Endothelial cell of umbilical vein (primary cell): ENCODE measurements at regions not wholly inside any gene's neighbourhood (a gene's known extent, or its start where the extent isn't known, plus 50 kb on each side); places are given as distances from the start of the nearest gene placed in this dataset.

Experiments
- BruUV-seq: library from RNA; stranded (reverse); fragments of 400-500 nt; replicated peaks from 2 replicates; lab custom pipeline; 2021; lab: Mats Ljungman, UMichigan
- CTCF ChIA-PET: fragments of 300-600, 350-600 bp; sonication (Branson Sonifier 250); formaldehyde crosslinking; loops from one replicate; lab custom pipeline; 2021; ENCODE audit warnings: antibody characterized with exemption, inconsistent platforms; lab: Charles Lee
- POLR2A ChIA-PET: fragments of 300-600, 350-600 bp; sonication (Branson Sonifier 250); formaldehyde crosslinking; loops from one replicate; lab custom pipeline; 2021; ENCODE audit warnings: antibody characterized with exemption, inconsistent platforms; lab: Charles Lee
- DNase-seq: peaks from one replicate; pipeline ENCODE4 v3.0.0-alpha.2; 2011; ENCODE audit warnings: low read depth, low spot score
- FAIRE-seq: peaks from 2 replicates; lab custom pipeline; 2011; peaks lifted over from hg19 to GRCh38; lab: Jason Lieb, UNC
- H2AFZ ChIP-seq: 2 replicates; pipeline ENCODE4 v1.6.0; 2012; ENCODE audit warnings: low read depth, low read length, control low read depth, inconsistent platforms
- H3K27ac ChIP-seq: 2 replicates; pipeline ENCODE4 v1.5.1; 2011; ENCODE audit warnings: low read depth, mild to moderate bottlenecking, control low read depth, low read length, moderate library complexity; ENCODE audit not compliant: insufficient read depth
- H3K27me3 ChIP-seq, 2 experiments: 2 replicates each; pipeline versions ENCODE4 v1.6.0 to v1.6.1; 2011; ENCODE audit warnings: low read length in 2 of 2, mixed read lengths in 1 of 2; ENCODE audit not compliant: control insufficient read depth in 2 of 2, insufficient read depth in 2 of 2
- H3K36me3 ChIP-seq, 2 experiments: 2 replicates in 1 of 2; 3 replicates in 1 of 2; pipeline ENCODE4 v1.5.1; 2011; ENCODE audit warnings: low read length in 2 of 2, mild to moderate bottlenecking in 1 of 2, moderate library complexity in 1 of 2; ENCODE audit not compliant: control insufficient read depth in 2 of 2, insufficient read depth in 2 of 2; ENCODE audit errors: extremely low read depth in 1 of 2
- H3K4me1 ChIP-seq: 3 replicates; pipeline ENCODE4 v1.5.1; 2011; ENCODE audit warnings: mild to moderate bottlenecking, low read length; ENCODE audit not compliant: control insufficient read depth, insufficient read depth; ENCODE audit errors: extremely low read depth
- H3K4me2 ChIP-seq: 2 replicates; pipeline ENCODE4 v1.6.1; 2011; ENCODE audit warnings: low read length, control low read depth, mixed read lengths; ENCODE audit not compliant: insufficient read depth
- H3K4me3 ChIP-seq, 3 experiments: fragments of 200-600 bp in 1 of 3; sonication (generic), shearing (Covaris generic) in 1 of 3; replicated peaks in 1 of 3; 2 replicates each; pipeline ENCODE4 v1.5.1; 2011 to 2016; ENCODE audit warnings: control low read depth in 3 of 3, low read length in 3 of 3, mild to moderate bottlenecking in 2 of 3, inconsistent platforms in 1 of 3, low read depth in 1 of 3, moderate library complexity in 1 of 3; ENCODE audit not compliant: insufficient read depth in 1 of 3
- H3K79me2 ChIP-seq: 2 replicates; pipeline ENCODE4 v1.6.0; 2012; ENCODE audit warnings: low read length, inconsistent platforms; ENCODE audit not compliant: control insufficient read depth, insufficient read depth
- H3K9ac ChIP-seq: replicated peaks from 2 replicates; pipeline ENCODE3; 2011; ENCODE audit warnings: low read length, control low read depth; ENCODE audit not compliant: insufficient read depth; ENCODE audit errors: extremely low read depth
- H3K9me1 ChIP-seq: replicated peaks from 3 replicates; pipeline ENCODE4 v1.6.0; 2011; ENCODE audit warnings: mild to moderate bottlenecking, low read length; ENCODE audit not compliant: control insufficient read depth, insufficient read depth; ENCODE audit errors: extremely low read depth
- H3K9me3 ChIP-seq: replicated peaks from 2 replicates; pipeline ENCODE4 v1.5.1; 2012; ENCODE audit warnings: low read length, inconsistent platforms; ENCODE audit not compliant: control insufficient read depth, insufficient read depth
- H4K20me1 ChIP-seq: replicated peaks from 2 replicates; pipeline ENCODE3; 2011; ENCODE audit warnings: mild to moderate bottlenecking, low read length; ENCODE audit not compliant: control insufficient read depth, insufficient read depth; ENCODE audit errors: extremely low read depth
- CTCF ChIP-seq, 2 donors: IDR thresholded peaks; 1 replicate in 1 of 2; 2 replicates in 1 of 2; pipeline ENCODE4 v1.5.1; 2011; ENCODE audit warnings: low read length in 2 of 2, mild to moderate bottlenecking in 2 of 2, moderate library complexity in 2 of 2, control low read depth in 1 of 2, inconsistent platforms in 1 of 2, low read depth in 1 of 2; ENCODE audit not compliant: insufficient read depth in 1 of 2; ENCODE audit errors: extremely low read depth in 1 of 2
- EZH2 ChIP-seq: IDR thresholded peaks from 2 replicates; pipeline ENCODE4 v1.6.1; 2012; ENCODE audit warnings: borderline replicate concordance, low read depth, mild to moderate bottlenecking, moderate library complexity, low read length, inconsistent platforms; ENCODE audit not compliant: severe bottlenecking
- FOS ChIP-seq: IDR thresholded peaks from 2 replicates; pipeline ENCODE4 v1.6.1; 2011; ENCODE audit warnings: mild to moderate bottlenecking, low read length, moderate library complexity, borderline replicate concordance; ENCODE audit not compliant: insufficient read depth
- GATA2 ChIP-seq: IDR thresholded peaks from 2 replicates; pipeline ENCODE4 v1.7.0; 2011; ENCODE audit warnings: low read depth, mild to moderate bottlenecking, moderate library complexity, mixed read lengths, low read length; ENCODE audit not compliant: insufficient read length, insufficient read depth
- JUN ChIP-seq: IDR thresholded peaks from 2 replicates; pipeline ENCODE4 v1.6.1; 2011; ENCODE audit warnings: borderline replicate concordance, low read depth; ENCODE audit not compliant: insufficient read length, insufficient read depth
- MAX ChIP-seq: IDR thresholded peaks from 2 replicates; pipeline ENCODE4 v1.6.1; 2011; ENCODE audit not compliant: insufficient read depth, insufficient read length
- MYC ChIP-seq: IDR thresholded peaks from one replicate; pipeline ENCODE4 v1.6.1; 2011; ENCODE audit warnings: mild to moderate bottlenecking, low read depth, low read length
- POLR2A ChIP-seq: IDR thresholded peaks from 2 replicates; pipeline ENCODE4 v1.6.1; 2012; ENCODE audit warnings: low read depth, mild to moderate bottlenecking, control low read depth, low read length
- POLR2AphosphoS5 ChIP-seq: IDR thresholded peaks from 2 replicates; pipeline ENCODE4 v1.6.1; 2012; ENCODE audit warnings: low read depth, mild to moderate bottlenecking, control low read depth, low read length, moderate library complexity; ENCODE audit not compliant: insufficient read depth
- dilution Hi-C: fragments of 300-500 bp; cut with MboI; formaldehyde crosslinking; loops from one replicate; pipeline ENCODE4 v1.15.0; 2019; ENCODE audit warnings: low sequenced_read_pairs; ENCODE audit not compliant: extremely low pct_ligation_motif_present
- intact Hi-C: fragments of 100-400 bp; cut with micrococcal nuclease; formaldehyde crosslinking; loops from one replicate; pipeline ENCODE4 v1.10.0; 2022

- Histone ChIP-seq H3K36me3 (no peaks in the 10 kb centered on the region), H3K9me3 (no peaks in the 10 kb centered on the region), H3K9ac (no peak overlapping the region), H2AFZ (no peak overlapping the region), H3K4me1 (no peaks in the 10 kb centered on the region), H3K4me3 (no peak overlapping the region), H3K9me1 (no peaks in the 10 kb centered on the region), H3K4me2 (no peak overlapping the region), H3K79me2 (no peaks in the 10 kb centered on the region), H3K27me3 (no peaks in the 10 kb centered on the region), H3K27ac (no peak overlapping the region), H4K20me1 (no peaks in the 10 kb centered on the region)
- no peak for TF ChIP-seq MYC
- TF ChIP-seq JUN, result no peak
- no peak for TF ChIP-seq POLR2A
- TF ChIP-seq GATA2, result no peak
- no peak for TF ChIP-seq POLR2AphosphoS5
- TF ChIP-seq MAX, result no peak
- TF ChIP-seq EZH2, result no peak
- no peak for TF ChIP-seq CTCF (IDR thresholded peaks at IDR 0.05; ENCODE audit: extremely low read depth in 1 of 2, insufficient read depth in 1 of 2, low read depth in 1 of 2, low read length in 2 of 2)
- no peak for TF ChIP-seq FOS
- CTCF ChIA-PET, result no interaction called here
- dilution Hi-C loops, result no loop called here
- POLR2A ChIA-PET, result no interaction called here
- no TSS peak for BruUV-seq
- no peak for DNase-seq
- no peak for FAIRE-seq
- intact Hi-C loops, result no loop called here
Measured at GRCh38 chr1:242674951-242675645, 150.6 kb upstream of the PLD5 start.
